RCC 7860 (cell line): ENCODE measurements at regions not wholly inside any gene's neighbourhood (a gene's known extent, or its start where the extent isn't known, plus 50 kb on each side); places are given as distances from the start of the nearest gene placed in this dataset.
"Not testable (repeated sequence)": the region's sequence is repeated elsewhere in the genome, so short reads cannot be mapped to it uniquely, and the experiment has no call there.

Experiments
- DNase-seq: peaks from one replicate; pipeline ENCODE4 v3.0.0-alpha.2; 2015; ENCODE audit warnings: low spot score
- FAIRE-seq: peaks from 2 replicates; lab custom pipeline; 2012; peaks lifted over from hg19 to GRCh38; lab: Jason Lieb, UNC

DNA sequence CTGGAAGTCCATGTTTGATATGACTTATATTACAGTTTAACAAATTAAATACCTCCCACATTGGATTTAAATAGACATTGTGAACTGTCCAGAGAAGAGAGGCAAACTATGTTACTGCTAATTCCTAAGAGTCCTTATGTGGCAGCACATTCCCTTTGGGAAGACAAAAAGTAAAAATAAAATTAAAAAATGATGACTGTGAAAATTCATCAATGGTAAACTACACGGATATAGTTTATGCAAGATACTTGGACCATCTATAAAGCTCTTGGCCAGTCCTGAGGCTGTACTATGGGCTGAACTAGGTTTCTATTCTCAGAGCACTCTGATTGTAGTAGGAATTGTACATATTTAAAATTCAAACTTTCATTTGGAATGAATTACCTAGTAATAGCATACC lies 206.4 kb downstream of the LRRK2 start:
- DNase-seq (no peak), FAIRE-seq (no peak)

DNA sequence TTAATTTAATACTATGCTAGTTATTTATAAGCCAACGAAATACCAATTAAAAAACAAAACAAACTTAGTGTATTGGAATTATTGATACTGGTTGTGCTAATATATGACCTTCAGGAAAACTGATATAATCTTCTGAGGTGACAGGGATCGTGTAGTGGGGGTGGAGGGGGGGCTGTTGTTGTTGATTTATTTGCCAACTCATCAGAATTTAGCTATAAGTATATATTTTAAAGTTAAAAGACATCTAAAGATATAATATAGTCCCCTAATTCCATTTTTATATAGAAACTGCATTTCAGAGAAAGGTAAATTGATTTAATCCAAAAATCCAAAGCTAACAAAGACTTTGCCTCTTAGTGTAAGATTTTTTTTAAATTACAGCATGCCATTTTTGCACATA lies 210.5 kb downstream of the LRRK2 start:
- FAIRE-seq (no peak), DNase-seq (no peak)

DNA sequence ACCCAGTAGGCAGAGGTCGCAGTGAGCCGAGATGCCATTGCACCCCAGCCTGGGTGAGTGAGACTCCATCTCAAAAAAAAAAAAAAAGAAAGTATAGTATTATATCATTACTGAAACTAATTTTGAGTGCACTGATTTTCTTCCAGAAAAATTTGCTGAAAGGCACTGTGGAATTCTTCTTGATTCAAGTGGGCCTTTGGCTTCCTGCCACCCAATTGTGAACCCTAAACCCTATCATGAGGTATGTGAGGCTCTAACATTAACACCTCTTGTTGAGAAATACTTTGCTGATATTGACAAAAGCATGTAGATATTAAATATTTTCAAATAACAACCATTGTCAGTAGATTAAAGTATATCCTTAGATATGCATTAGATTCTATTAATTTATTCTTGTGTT lies 211.2 kb downstream of the LRRK2 start:
- DNase-seq (no peak), FAIRE-seq (no peak)

DNA sequence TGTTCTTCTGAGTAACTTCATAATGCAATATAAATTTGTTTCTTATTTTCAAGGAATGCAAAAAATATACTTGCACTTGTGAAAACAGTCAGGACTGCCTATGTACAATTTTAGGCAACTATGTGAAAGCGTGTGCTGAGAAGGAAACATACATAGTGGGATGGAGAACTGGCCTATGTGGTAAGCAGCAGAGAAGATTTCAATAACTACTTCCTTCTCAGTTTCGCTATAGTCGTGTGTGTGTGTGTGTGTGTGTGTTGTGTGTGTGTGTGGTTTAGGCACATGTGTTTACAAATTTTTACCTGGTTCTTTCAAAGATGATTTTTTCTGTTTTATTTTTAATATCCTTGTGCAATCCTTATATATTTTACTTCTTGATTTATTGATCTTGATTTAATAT lies 211.8 kb downstream of the LRRK2 start:
- FAIRE-seq = no peak
- DNase-seq = no peak

GRCh38 chr12:40439771-40440492 lies 215.1 kb downstream of the LRRK2 start:
- no peak for FAIRE-seq
- no peak for DNase-seq

GRCh38 chr12:40444174-40444573 lies 219.4 kb downstream of the LRRK2 start:
- DNase-seq (no peak), FAIRE-seq (no peak)

DNA sequence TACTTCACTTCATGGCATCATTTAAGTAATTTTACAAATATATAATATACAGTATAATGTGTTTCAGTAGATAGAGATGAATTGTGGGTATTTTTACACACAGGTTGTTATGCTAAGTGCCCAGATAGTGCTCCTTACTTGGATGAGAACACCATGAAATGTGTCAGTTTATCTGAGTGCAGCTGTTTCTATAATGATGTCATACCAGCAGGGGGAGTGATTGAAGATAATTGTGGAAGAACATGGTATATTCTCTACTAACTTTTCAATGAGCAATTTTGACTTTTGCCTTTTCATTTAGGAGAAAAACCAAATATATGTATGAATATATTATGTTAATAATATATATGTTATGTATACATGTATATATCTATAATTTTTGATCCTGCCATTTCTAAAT lies 221.6 kb downstream of the LRRK2 start:
- DNase-seq (no peak), FAIRE-seq (no peak)

- not testable (repeated sequence) for DNase-seq, FAIRE-seq
Measured at GRCh38 chr12:40448523-40448922, 223.7 kb downstream of the LRRK2 start.

GRCh38 chr12:40451661-40452060 lies 226.9 kb downstream of the LRRK2 start:
- FAIRE-seq (no peak), DNase-seq (no peak)

DNA sequence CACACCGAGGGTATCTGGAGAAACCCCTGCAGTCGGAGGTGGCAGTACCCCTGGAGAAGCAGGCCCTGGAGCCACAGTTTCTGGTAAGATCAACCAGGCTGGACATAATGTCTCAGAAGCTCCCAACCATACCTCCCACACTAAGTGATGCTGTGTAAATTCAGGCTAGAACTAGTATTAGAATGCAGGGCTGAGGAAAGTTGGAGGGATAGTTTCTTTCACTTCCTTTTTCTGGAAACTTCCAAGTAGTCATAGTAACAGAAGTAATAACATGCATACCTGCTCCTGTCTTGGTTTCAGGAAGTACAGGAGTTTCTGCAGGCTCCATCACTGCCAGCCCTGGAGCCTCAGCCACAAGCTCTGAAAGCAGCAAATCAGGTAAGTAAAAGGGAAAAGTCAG lies 228.1 kb upstream of the CNTN1 start:
- DNase-seq (no peak), FAIRE-seq (no peak)

DNA sequence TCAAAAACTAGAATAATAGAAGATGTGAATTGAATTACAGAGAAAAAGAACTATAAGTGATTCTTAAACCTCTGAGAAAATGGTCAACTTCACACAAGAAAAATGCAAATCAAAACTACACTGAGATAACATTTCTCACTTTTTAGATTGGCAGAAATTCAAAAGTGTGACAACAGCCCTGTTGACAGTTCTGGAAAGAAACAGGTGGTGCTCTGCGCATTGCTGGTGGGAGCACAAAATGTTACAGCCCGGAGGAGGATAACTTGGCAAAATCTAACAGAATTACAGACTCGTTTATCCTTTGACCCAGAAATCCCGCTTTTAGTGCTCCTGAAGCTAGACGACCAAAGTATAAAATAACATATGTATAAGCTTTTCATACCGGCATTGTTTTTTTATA lies 222.5 kb upstream of the CNTN1 start:
- no peak for DNase-seq

GRCh38 chr12:40473962-40474361 lies 218.3 kb upstream of the CNTN1 start:
- DNase-seq = no peak
- FAIRE-seq = no peak

More for the DNA sequence above, 222.5 kb upstream of the CNTN1 start:
- FAIRE-seq = no peak

DNA sequence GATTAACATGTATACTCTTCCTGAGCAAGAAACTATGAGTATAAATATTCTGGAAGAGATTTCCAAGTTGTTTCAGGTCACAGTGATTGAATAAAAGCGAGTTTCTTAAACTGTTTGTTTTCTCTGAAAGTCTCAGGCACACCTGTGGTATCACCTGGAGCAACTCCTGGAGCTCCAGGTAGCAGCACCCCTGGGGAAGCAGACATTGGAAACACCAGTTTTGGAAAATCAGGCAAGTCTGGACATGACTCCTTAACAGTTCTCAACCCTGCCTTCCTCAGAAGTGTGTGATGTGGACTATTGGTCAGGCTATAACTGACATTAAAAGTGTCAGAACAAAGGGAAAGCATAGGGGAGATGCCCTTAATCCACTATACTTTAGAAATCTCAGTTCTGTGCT lies 217.6 kb upstream of the CNTN1 start:
- no peak for FAIRE-seq
- DNase-seq = no peak

GRCh38 chr12:40499856-40500255 lies 192.4 kb upstream of the CNTN1 start:
- DNase-seq (no peak), FAIRE-seq (no peak)

DNA sequence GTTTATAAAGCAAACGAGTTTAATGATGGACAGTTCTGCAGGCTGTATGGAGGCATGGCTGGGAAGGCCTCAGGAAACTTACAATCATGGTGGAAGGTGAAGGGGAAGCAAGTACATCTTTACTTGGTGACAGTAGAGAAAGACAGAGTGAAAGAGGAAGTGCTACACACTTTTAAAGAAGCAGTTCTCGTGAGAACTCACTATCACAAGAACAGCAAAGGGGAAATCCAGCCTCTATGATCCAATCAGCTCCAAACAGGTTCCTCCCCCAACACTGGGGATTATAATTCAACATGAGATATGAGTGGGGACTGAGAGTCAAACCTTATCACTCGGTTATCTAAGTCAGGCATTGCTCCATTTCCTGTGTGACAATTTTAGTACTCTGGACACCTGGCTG lies 189.9 kb upstream of the CNTN1 start:
- DNase-seq (no peak), FAIRE-seq (no peak)

DNA sequence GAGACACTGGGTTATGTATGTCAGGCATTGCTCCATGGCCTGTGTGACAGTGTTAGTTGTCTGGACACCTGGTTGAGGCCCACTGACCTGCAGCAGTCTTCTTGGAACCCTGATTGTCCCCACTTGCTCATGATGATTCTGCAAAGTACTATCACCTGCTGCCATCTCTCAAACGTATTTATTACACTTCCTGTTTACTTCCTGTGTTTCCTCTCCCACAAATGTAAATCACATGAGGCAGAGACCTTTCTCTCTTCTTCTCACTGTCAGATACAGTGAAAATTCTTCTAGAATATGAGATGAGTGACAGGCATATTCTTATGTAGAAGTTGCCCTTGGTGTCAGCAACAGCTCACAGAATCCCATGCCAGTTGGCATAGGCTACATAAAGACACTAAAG lies 186.9 kb upstream of the CNTN1 start:
- DNase-seq (no peak), FAIRE-seq (no peak)

DNA sequence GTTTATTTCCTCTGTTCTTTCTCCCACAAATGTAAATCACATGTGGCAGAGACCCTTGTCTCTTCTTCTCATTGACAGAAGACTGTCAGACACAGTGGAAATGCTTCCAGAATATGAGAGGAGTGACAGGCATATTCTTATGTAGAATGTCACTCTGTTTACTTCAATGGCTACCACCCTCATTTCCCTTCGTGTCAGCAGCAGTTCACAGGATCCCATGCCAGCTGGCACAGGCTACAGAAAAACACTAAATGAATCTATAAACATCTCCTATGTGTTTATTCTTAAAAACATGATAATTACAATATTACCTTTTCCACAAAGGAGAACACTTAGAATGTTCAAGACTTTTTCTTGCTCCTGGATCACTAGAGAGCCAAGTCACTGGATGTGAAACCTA lies 183.8 kb upstream of the CNTN1 start:
- FAIRE-seq = no peak

DNA sequence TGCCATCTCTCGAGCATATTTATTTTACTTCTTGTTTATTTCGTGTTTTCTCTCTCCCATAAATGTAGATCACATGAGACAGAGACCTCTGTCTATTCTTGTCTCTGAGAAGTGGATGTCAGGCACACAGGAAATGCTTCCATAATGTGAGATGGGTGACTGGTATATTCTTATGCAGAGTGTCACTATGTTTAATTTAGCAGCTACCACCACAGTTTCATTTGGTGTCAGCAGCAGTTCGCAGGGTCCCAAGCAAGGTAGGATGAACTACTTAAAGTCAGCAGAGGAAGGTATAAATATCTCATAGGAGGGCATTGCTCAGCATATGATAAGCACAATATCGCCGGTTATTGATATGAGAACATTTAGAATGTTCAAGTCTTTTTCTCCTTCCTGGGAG lies 180.9 kb upstream of the CNTN1 start:
- no peak for DNase-seq
- FAIRE-seq = no peak

More for the DNA sequence above, 183.8 kb upstream of the CNTN1 start:
- DNase-seq = no peak

- FAIRE-seq = no peak
Measured at GRCh38 chr12:40515041-40515816, 177.0 kb upstream of the CNTN1 start.

DNA sequence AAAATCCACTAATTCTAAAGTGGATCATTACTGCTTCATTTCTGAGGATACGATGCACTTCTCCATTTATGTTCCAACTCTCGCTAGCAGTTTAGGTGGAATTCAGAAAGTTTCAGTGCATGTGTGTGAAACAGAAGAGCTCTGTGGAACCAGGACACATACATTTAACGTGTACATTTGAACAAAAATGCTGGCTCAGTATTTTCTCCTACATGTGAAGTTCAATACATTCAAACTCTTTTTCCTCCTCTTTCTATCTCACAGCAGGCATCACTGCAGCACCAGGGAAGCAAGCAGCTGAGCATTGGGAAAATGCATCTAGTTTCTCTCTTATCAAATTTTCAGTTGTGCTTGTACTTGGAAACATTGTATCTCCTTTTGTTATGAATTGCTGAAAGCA lies 169.4 kb upstream of the CNTN1 start:
- no peak for FAIRE-seq

More at GRCh38 chr12:40515041-40515816, 177.0 kb upstream of the CNTN1 start:
- no peak for DNase-seq

GRCh38 chr12:40525054-40525453 lies 167.2 kb upstream of the CNTN1 start:
- no peak for DNase-seq
- FAIRE-seq = no peak

More for the DNA sequence above, 169.4 kb upstream of the CNTN1 start:
- DNase-seq = no peak

- FAIRE-seq (no peak), DNase-seq (no peak)
Measured at GRCh38 chr12:40534828-40535227, 157.4 kb upstream of the CNTN1 start.
